Ovary (tissue), 3 donors: ENCODE measurements at regions not wholly inside any gene's neighbourhood (a gene's known extent, or its start where the extent isn't known, plus 50 kb on each side); places are given as distances from the start of the nearest gene placed in this dataset.

Experiments used
- CTCF ChIP-seq, 3 donors: fragments of 450-650 bp in 2 of 3; fragments of 200-600 bp in 1 of 3; IDR thresholded peaks; one replicate each; pipeline versions ENCODE4 v1.5.1 to v1.8.0; 2016 to 2022; ENCODE audit warnings: antibody characterized with exemption in 3 of 3, mild to moderate bottlenecking in 1 of 3
- POLR2A ChIP-seq: fragments of 450-650 bp; IDR thresholded peaks from one replicate; pipeline ENCODE4 v1.6.1; 2017; ENCODE audit warnings: antibody characterized with exemption, mild to moderate bottlenecking, moderate library complexity
- donor health status: DM: no; HTN: no; CAD: no.

DNA sequence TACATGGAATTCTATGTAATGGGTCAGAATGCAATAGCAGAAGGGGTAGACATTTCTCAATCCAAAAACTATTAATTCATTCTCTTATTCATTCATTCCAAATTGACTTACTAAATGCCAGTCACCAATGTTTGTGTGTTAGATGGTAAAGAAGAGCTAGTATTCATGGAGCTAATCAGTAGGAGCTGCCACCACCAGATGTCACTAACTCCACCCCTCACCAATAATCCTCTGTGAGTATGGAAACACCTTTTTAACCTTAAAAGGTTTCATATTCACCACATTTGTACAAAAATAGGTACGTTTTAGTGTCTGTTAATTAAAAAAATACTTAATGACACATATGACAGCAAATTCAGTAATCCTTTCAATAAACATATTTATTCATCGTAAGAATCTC lies 131.8 kb upstream of the PKN2 start:
- TF ChIP-seq CTCF (IDR thresholded peaks at IDR 0.05): no peak
- TF ChIP-seq POLR2A: no peak
